Stimulated activated CD8-positive, alpha-beta memory T cell treated with anti-CD3 and anti-CD28 coated beads, Interleukin-7, amount 100 ng/mL, for 24 hours (primary cell): ENCODE measurements at regions not wholly inside any gene's neighbourhood (a gene's known extent, or its start where the extent isn't known, plus 50 kb on each side); places are given as distances from the start of the nearest gene placed in this dataset.

Experiments used
- DNase-seq: peaks from one replicate; pipeline ENCODE4 v3.0.0-alpha.2; 2020; ENCODE audit warnings: low read depth

DNA sequence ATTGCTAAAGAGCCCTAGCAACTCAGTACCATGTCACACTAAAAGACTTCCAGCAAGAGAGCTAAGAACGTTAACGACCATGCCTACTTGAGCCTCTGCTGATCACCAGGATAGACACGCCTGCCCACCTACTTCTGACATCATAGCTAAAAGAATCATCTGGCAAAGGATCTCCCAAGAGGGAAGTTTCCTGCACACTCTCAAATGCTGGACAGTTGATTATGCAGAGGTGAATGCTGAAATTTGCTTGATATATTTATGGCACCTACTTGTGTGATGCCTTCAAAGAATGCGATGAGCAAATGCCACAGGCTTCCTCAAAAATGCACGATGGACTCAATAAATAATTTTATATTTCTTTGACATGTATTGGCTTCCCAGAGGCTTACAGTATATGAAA, 113.6 kb downstream of the GALC start:
- DNase-seq = no peak

DNA sequence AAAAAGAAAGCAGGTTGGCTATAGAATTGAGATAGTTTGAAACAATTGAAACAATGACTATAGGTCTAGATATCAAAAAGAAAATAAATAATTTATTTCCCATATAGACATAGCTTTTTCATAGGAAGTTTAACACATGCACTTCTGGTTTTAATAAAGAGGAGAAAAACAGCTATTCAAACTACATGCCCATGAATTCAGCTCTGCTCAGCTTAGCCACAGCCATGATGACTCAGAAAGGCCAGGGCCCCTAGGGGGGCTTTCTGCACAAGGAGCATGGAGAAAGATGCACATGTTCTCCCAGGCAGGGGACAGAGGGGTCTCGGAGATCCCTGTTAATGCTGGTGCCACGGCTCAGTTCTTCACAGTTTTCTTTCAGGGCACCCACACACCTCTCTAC, 114.0 kb downstream of the GALC start:
- DNase-seq = no peak

DNA sequence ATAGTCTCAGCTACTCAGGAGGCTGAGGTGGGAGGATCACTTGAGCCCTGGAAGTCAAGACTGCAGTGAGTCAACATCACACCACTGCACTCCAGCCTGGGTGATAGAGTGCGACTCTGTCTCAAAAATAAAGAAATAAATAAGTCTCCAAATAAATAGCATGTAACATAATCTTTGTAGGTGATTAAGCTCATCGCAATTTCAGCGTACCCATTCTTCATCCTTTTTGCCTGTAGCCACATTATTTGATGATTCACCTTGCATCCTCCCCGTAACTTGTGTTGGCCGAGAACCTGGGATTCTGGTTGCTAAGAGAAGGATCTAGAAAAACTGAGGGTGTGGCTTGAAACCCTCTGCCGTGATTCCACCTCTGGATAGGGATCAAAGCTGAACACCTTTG, 115.1 kb downstream of the GALC start:
- no peak for DNase-seq

DNA sequence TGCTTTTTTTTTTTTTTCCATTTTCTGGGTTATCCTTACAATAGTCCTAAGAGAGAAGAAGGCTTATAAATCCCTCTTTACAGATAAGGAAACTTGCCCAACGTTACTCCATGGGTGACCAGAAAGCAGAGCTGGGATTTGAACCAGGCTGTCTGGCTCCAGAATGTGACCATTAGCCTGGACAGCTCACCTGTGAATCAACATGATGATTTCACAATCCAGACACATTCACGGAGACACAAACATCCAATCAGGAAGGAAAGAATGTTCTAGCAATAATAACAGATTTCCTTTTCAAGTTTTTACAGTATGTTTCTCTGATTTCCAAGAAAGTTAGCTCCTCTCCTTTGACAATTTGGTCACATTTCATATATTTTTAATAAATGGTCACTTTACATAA, 118.3 kb downstream of the GALC start:
- DNase-seq = no peak

DNA sequence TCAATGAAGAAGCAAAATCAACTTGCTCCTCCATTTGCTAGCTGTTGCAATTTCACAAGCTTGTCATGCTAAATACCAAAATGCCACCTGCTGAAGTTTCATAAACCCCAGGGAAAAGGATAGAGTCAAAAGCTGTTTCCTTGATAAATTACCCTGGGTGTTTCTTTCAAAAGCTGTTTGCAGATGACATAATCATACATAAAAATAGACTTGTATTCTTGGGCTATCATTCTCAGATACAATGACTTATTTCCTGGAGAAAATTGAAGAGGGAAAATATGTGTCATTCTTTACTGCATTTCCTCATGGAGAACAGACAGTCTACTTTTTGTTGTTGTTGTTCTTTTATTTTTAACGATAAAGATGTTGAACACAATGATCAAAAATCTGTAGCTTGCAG, 119.2 kb downstream of the GALC start:
- DNase-seq = no peak

DNA sequence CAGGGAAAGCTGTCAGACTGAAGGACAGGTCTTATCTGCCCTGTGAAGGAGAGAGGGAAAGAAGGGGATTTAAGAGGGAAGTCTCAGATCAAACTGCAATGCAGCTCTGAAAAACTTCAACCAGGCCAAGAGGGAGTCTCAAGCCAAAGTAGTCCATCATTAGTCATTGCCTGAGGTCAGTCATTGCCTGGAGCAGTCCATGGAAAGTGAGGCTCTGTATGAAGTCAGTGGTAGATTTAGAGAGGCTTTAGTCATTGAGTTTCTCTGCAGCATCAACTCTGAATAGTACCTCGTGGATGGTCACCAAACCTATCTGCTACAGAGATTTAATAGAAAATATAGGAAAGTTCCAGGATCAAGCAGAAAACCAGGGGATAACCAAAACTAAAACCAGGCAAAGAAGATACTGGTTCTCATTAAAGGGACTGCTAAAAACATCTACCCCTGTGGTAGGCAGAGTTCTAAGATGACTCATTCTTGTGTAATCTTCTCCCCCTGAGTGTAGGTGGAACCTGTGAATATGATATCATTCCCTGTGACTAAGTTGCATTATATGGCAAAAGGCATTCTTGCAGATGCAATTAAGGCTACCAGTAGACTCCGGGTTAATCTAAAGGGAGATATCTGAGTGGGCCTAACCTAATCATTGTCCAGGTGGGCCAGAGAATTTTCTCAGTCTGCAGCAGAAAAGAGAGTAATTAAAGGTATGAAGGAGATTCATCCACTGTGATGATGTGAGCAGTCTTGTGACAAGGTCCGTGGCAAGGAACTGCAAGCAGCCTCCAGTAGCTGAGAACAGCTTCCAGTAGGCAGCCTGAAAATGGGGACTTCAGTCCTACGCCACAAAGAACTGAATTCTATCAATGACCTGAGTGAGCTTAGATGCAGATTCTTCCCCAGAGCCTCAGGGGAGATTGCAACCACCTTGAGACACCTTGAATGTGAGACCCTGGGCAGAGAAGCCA, 123.1 kb downstream of the GALC start:
- no peak for DNase-seq

DNA sequence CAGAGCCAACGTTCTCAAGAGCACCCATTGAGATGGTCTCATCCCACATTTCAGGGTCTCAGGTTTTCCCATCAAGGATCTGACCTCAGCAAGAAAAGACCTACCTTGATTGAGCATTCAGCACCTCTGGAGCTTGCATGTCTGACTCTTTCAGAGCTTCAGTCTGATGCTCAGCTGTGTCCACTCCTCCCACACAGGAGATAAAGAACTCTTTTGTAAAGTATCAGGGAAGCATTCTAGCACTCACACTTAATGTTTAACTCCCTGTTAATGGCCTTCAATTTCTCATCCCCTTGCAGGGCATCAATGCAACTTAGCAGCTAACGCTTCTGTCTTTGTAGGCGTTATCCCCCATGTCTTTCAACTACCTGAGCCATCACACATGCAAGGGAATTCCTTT, 124.1 kb downstream of the GALC start:
- no peak for DNase-seq

DNA sequence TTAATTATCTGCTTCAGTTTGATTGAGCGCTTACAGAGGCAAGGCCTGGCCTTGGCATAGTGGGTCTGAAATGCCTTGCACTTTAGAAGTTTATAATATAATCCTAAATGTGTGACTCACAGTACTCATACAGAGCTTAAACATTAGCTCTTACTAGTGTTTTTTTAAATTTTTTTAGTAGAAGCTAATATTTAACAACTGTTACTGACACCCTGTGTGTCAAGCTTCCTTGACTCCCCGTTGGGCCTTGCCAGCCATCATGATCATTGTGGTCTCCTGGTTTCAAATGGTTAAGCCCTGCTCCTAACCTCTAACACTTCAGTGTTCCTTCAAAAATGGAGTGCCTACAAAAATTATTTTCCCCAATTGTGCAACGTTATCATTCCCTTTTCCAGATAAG, 126.9 kb downstream of the GALC start:
- no peak for DNase-seq

DNA sequence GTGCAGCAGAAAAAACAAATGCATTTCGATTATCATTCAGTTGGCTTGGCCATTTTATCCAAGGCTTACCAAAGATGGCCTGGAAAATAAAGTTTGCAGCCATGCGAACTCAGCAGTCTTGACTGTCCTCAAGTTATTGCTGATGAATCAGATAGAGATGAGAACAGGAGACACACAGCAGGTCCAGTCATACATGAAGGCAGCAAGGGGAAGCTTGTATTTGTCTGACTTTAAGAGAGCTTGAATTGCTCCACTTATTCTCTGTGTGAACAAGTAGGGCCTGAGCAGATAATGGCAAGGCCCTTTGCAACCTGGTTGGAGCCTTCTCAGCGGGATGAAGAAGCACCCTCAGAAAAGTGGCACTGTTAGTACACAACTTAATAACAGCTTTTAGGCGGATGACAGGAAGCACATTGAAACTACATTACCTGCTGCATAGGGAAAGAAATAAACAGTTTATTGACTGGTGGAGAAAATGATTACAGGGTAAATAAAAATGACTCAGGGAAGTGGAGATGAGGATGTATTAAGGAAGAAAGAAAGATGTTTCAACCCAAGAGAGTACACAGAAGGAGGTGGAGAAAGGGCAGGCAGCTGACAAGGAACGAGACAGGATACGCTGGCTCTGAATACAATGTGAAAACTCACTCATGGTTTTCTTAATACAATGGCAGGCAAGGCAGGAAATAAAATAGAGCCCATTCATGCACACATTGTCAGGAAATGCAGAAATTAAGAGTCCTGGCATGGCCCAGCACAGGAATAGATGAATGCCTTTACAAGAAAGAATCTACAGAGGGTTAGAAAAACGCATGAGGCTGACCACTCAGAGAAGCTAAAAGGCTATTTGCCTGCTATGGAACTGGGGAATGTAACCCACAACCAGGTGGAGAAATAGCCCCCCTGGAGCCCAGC, 128.4 kb downstream of the GALC start:
- no peak for DNase-seq

DNA sequence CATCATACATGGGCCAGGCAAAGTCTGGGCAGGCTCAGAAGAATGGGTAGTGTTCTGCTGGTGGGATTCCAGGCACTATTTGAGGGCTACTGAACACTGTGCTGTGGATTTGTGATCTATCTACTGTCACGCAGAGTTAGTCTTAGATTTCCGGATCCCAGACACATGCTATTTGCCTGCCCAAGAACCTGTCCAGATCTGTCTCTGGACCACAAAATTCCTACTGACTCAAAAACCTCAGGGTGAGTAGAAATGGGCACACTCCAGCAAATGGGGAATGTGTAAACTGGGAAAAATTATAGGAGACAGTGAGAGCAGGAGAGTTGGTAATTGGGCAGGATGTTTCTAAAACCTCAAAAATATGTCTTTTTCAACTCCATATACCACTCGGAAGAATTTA, 129.9 kb downstream of the GALC start:
- no peak for DNase-seq

DNA sequence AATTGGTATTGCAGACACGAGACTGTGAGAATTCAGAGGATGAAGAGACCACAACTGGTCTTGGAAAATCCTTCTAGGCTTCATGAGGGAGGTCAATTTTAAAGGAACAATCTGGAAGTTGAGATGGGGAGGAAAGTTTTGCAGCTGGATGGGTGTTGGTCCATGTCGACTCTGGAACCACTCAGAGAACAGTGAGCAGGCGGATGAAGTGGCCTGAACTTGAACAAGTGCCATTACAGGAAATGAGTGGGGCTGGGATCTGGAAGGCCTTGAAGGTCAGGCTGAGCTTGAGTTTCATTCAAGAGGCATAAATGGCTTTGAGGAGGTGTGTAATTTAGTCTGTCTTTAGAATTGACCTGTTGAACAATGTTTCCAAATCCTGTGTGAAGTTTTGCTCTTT, 140.9 kb downstream of the GALC start:
- DNase-seq = no peak

DNA sequence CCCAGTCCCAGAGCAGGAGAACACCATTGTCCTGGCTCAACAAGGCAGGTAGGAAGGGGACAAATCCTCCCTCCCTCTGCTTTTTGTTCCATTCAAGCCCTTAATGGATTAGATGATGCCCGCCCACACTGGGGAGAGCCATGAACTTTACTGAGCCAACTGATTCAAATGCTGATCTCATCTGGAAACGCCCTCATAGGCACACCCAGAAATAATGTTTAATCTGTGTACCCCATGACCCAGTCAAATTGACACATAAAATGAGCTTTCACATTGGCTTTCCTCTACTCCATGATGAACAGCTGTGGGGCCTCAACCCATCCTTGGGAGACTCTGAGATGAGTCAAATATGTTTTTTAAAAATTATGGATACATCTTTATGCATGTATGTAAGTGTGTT, 141.8 kb downstream of the GALC start:
- DNase-seq = no peak

DNA sequence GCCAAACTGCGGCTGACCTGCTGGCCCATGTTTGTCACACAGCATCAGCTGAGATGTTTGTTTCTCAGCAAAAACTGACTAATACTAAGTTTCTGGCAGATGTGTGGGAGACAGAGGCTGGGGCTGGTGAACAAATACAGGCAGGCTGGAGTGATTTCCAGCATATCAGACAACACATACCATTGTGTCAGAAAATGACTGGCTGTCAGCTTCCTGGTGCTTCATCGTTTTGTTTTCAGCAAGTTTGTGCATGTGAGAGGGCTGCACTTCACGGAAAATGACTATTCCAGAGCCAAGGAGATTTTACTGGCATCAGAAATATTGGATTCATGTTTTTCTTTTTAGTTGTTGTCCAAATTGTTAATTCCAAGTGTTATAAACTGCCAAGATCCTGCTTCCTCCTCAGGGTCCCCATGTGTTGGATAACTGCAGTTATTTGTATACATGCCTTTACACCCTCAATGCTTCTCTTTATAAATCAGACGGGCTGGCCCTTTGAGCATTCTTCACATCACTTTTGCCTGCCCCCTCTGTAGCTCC, 145.7 kb downstream of the GALC start:
- no peak for DNase-seq

DNA sequence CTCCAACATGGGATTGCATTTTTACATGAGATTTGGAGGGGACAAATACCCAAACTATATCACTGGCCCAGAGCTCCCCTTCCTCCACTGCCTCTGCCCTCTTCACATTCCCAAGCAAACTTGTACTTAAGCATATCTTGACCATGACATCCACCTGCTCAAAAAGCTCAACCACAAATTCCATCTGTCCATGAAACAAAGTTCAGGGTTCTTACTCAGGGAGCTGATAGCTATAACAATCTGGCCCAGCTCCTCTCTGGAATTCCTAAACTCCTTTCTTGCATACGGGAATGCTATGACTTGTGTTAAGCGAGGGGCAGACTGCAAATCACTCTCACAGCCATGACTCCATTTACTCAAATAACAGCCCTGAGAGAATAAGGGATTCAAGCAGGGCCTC, 152.1 kb downstream of the GALC start:
- DNase-seq = no peak

DNA sequence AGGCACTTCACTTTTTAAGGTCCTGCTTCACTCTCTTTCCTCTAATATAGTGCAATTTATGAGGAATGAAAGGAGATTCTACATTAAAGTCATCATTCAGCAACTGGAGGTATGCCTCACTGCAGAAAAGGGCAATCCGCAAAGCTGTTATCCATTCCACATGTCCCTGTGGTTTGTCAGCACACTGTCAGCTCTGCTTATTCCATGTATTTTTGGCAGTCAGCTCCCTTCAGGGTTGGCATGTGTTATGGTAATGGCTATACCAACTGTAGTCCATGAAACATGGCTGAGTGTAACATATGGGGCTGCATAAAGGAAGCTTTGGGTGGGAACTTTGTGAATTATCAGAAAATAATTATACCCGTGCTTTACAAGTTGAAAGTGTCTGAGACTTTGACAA, 154.1 kb downstream of the GALC start:
- DNase-seq = no peak

DNA sequence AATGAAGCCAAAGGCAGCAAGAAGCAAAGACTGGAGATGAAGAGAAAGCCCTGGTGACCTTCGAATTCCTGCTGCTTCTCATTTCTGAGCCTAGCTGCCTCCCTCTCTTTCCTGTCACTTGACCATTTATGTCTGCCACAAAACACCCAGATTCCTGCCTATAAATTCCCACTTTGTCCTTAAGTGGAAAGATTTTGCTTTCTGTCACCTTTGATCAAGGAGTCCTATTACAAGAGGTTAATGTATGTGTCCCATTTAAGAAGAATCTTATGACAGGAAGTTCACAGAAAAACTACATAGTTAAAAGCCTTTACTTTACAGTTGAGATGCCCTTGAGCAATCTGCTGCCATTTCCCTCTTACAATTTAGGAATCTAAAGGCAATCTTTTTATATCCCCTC, 155.7 kb downstream of the GALC start:
- DNase-seq = no peak

DNA sequence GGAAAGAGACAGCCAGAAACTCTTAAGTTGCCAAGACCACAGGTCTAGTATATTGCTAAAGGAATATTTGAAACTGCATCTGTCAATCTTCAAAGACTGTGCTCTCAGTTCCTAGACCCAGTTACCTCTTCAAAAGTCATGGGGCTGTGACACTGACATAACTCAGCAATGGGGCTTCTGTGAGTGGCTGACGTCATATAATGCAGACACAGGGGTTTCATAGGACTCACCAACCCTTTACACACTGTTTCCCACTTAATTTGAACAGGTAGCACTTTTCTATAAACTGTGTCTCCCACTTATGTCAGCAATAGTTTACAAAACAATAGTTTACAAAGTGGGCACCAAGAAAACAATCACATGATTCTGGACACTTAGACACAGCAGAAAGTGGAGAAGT, 158.4 kb downstream of the GALC start:
- DNase-seq = no peak

DNA sequence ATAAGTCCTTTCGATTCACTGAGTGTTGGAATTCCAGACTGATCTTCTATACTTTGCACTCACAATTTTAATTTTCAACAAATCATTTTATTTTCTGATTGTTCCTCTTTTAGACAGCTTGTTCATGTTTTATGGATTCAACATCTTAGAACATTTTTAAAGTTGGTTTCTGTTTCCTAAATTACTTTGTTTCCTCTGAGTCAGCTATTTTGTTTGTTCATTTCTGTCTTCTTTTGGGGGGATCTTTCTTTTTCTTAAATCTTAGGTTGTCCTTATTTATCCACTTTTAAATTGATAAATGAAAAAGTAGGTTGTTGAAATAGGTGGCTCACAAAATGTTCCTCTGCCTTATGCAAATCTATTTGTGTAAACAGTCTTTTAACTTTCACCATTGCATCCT, 160.0 kb downstream of the GALC start:
- no peak for DNase-seq

DNA sequence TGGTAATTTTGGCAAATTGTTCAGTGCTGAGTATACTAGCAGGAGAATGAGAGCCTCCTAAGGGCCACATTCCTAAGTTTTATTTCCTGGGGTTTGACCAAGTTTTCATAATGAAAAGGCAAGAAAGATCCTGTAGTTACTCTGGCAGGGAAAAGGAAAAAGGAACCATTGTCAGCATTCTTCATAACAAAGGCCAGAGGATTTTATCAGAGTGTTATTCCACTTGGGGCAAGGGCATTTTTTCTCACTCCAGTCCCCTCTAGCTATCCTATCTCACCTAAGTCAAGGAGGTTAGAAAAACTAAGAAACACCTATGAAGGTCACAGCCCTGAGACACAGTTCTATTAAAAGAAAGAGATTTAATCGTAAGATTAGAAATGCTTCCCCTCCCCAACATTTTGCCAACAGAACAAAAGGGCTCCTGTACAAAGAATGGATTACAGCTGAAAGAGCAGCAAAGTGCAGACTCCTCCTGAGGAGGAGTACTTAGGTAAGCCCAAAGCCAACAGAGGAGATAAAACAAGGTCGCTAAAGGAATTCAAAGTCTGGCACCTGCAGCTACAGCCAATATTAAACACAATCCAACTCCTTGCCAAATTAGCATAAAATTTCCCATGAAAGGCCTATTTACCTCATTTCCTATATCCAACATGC, 162.4 kb downstream of the GALC start:
- no peak for DNase-seq

DNA sequence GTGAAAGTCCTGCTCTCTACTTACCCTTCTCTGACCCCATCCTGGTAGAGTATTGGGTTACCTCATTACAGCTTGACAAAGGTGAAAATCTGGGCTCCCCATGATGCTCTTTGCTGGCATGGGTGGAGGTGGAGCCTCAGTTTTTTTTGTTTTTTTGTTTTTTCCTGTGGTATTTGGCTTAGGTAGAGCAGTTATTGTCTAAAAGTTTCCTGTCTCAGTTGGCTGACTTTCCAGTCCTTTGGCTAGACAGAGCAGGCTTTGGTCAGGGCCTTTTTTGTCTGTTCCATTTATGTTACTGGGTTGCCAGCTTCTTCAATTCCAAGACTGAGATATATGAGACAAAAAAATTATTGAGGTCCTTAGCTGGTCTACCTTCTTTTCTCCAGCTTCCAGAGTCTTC, 163.4 kb downstream of the GALC start:
- DNase-seq = no peak

DNA sequence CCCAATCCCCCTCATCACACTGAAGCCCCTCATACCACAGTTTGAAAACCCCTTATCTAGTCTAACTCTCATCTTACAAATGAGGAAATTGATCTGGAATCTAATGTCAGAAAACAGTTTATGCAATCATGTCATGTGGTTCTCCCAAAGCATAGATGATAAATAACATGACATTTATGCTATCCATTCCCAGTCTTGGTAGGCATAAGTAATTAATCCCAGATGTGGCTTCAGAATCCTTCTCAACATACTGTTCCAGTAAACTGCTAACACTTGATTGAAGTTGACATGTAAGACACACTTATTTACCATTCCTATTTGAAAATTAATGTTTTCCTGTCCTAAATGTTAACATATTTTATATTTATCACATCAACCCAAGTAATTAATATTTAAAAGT, 168.7 kb downstream of the GALC start:
- no peak for DNase-seq

DNA sequence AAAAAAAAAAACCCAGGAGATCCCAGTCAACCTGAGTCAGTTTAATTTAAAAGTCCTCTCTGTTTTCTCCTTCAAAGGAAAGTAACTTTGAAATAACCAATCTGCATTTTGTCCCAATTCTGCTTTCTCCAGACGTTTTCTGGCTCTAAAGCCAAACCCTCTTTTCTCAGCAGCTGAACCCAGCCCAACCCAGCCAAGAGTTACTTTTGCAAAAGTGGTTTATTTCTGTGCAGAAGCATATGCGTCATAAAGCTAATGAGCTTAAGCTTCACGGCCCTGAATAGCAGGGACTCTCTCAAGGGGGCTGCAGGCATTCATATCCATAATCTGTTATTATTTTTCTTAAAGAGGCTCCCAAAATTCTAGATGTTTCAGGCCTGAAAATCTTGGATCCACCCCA, 176.6 kb downstream of the GALC start:
- DNase-seq = no peak
